HEK293T (cell line): ENCODE measurements at regions not wholly inside any gene's neighbourhood (a gene's known extent, or its start where the extent isn't known, plus 50 kb on each side); places are given as distances from the start of the nearest gene placed in this dataset.

ENCODE experiments used
- CTCF ChIA-PET: fragments of 350-600 bp; formaldehyde crosslinking; extraction: SDS; loops from one replicate; lab custom pipeline; 2021; ENCODE audit warnings: antibody characterized with exemption, inconsistent platforms; lab: Yijun Ruan, JAX
- POLR2A ChIA-PET: fragments of 350-600 bp; formaldehyde crosslinking; extraction: SDS; loops from one replicate; lab custom pipeline; 2020; ENCODE audit warnings: antibody characterized with exemption, inconsistent platforms; lab: Yijun Ruan, JAX
- DNase-seq: peaks from one replicate; pipeline ENCODE4 v3.0.0; 2012; ENCODE audit warnings: mixed read lengths; ENCODE audit errors: extremely low spot score
- ARNT ChIP-seq: fragments of 450-650 bp; IDR thresholded peaks from 2 replicates; pipeline ENCODE4 v1.6.1; 2017; ENCODE audit warnings: mild to moderate bottlenecking
- BHLHE40 ChIP-seq: fragments of 450-650 bp; IDR thresholded peaks from 2 replicates; pipeline ENCODE4 v1.6.1; 2016; ENCODE audit warnings: mild to moderate bottlenecking, moderate library complexity, borderline replicate concordance
- CTBP1 ChIP-seq: fragments of 450-650 bp; IDR thresholded peaks from 2 replicates; pipeline ENCODE4 v1.6.1; 2016; ENCODE audit warnings: borderline replicate concordance
- ELF4 ChIP-seq: fragments of 450-650 bp; IDR thresholded peaks from 2 replicates; pipeline ENCODE4 v1.6.1; 2017; ENCODE audit warnings: antibody characterized with exemption
- FOXA1 ChIP-seq: fragments of 450-650 bp; IDR thresholded peaks from 2 replicates; pipeline ENCODE4 v1.6.1; 2016; ENCODE audit warnings: mild to moderate bottlenecking
- FOXK2 ChIP-seq: fragments of 450-650 bp; IDR thresholded peaks from 2 replicates; pipeline ENCODE4 v1.6.1; 2016; ENCODE audit warnings: mild to moderate bottlenecking
- FOXM1 ChIP-seq: fragments of 450-650 bp; IDR thresholded peaks from 2 replicates; pipeline ENCODE4 v1.6.1; 2017; ENCODE audit warnings: mild to moderate bottlenecking, borderline replicate concordance
- HDGF ChIP-seq: fragments of 450-650 bp; IDR thresholded peaks from 2 replicates; pipeline ENCODE4 v1.6.1; 2017; ENCODE audit warnings: antibody characterized with exemption, borderline replicate concordance
- L3MBTL2 ChIP-seq: fragments of 450-650 bp; conservative IDR thresholded peaks from 2 replicates; pipeline ENCODE4 v1.6.1; 2016; ENCODE audit warnings: mild to moderate bottlenecking
- LEF1 ChIP-seq: fragments of 450-650 bp; IDR thresholded peaks from 2 replicates; pipeline ENCODE4 v1.6.1; 2017; ENCODE audit warnings: mild to moderate bottlenecking, borderline replicate concordance
- NFRKB ChIP-seq: fragments of 450-650 bp; IDR thresholded peaks from 2 replicates; pipeline ENCODE4 v1.6.1; 2016; ENCODE audit warnings: mild to moderate bottlenecking, moderate library complexity
- SP1 ChIP-seq: fragments of 450-650 bp; IDR thresholded peaks from 2 replicates; pipeline ENCODE4 v1.6.1; 2017
- SUZ12 ChIP-seq: fragments of 450-650 bp; IDR thresholded peaks from 2 replicates; pipeline ENCODE4 v1.6.1; 2016; ENCODE audit warnings: mild to moderate bottlenecking
- TARDBP ChIP-seq: fragments of 450-650 bp; IDR thresholded peaks from 2 replicates; pipeline ENCODE4 v1.6.1; 2016
- ZNF384 ChIP-seq: fragments of 450-650 bp; IDR thresholded peaks from 2 replicates; pipeline ENCODE4 v1.6.1; 2016
- TF ChIP-seq, protein P1 (sequence below): fragments of 450-650 bp; IDR thresholded peaks from 2 replicates; pipeline ENCODE4 v1.6.1; 2016

DNA sequence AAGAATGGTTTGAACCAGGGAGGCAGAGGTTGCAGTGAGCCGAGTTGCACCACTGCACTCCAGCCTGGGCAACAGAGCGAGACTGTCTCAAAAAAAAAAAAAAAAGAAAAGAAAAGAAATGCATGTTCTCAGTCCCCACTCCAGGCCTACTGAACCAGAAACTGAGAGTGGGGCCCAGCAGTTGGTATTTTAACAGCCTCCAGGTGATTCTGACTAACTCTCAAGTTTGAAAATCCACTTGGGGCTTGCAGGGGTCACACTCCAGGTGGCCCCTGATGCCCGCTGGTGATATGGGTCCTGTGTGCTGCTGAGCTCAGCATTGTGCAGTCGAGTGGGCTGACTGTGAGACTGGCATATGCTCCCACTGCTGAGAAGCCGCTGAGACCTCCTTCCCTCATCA lies 133.7 kb upstream of the C2CD4B start:
- POLR2A ChIA-PET, result no interaction called here
- CTCF ChIA-PET, result no interaction called here
- no peak for DNase-seq
- TF ChIP-seq ARNT, result no peak
- TF ChIP-seq SUZ12, result no peak
- TF ChIP-seq FOXK2, result no peak
- TF ChIP-seq L3MBTL2, result no peak
- no peak for TF ChIP-seq LEF1
- no peak for TF ChIP-seq ZNF384
- TF ChIP-seq, protein P1, sequence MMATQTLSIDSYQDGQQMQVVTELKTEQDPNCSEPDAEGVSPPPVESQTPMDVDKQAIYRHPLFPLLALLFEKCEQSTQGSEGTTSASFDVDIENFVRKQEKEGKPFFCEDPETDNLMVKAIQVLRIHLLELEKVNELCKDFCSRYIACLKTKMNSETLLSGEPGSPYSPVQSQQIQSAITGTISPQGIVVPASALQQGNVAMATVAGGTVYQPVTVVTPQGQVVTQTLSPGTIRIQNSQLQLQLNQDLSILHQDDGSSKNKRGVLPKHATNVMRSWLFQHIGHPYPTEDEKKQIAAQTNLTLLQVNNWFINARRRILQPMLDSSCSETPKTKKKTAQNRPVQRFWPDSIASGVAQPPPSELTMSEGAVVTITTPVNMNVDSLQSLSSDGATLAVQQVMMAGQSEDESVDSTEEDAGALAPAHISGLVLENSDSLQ, result no peak
- TF ChIP-seq ELF4, result no peak

DNA sequence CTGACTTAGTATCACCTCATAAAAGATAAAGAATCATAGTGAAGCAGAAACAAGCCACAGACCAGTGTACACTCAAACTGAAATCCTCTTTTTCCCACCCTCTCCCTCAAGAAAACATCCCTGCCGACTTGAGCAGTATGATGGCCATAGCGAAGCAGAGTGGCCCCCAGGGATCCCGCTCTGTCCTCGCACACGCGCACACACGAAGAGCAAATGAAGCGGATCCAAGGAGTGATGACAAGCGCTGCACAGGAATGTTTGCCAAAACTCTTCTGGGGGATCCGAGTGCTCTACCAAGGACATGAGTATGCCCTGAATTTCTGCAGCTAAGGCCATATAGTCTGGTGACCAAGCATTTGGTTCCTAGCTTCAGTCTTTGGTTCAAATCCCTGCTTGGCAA lies 134.5 kb upstream of the C2CD4B start:
- ChIA-PET CTCF (no interaction called here), POLR2A (no interaction called here)
- DNase-seq, result no peak
- TF ChIP-seq BHLHE40 (no peak), FOXK2 (no peak), FOXM1 (no peak), L3MBTL2 (no peak), LEF1 (no peak), ELF4 (no peak), SUZ12 (no peak), FOXA1 (no peak), NFRKB (no peak), ARNT (no peak), ZNF384 (no peak), SP1 (no peak), HDGF (no peak), TARDBP (no peak), CTBP1 (no peak)
- TF ChIP-seq, protein P1, result no peak

DNA sequence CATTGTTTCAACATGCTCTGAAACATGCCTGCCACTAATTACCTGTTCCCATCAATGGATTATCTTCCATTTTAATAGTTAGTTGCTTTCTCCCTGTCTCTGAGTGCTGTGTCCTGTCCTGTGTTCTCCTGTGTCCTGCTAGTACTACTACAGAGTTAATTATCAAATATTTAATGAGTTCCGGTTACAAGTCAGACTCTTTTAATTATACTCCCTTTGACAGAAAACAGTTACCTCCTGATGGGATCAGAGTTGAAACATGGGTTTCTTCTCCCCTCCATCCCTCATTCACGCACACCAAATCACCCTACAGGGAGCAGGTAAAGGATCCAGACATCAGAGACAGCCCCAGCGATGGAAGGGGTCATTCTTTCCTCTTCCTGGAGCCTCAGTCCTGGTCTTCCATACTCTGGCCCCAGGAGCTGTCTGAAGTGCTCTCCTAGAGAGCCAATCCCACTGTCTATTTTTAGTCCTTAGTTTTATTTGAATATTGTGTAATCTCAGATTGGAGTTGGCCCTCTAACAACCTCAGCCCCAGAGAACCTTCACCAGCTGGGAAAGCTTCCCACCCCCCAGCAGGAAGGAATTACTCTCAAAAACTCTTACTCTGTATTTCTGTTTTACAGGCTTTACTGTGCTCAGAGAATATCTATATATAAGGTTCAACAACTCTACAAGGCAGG lies 137.0 kb upstream of the C2CD4B start:
- POLR2A ChIA-PET, result no interaction called here
- CTCF ChIA-PET, result no interaction called here
- TF ChIP-seq FOXA1 (no peak), BHLHE40 (no peak), SP1 (no peak), CTBP1 (no peak), LEF1 (no peak), ARNT (no peak), FOXK2 (no peak), L3MBTL2 (no peak), TARDBP (no peak), HDGF (no peak), ELF4 (no peak), SUZ12 (no peak), FOXM1 (no peak)
- TF ChIP-seq, protein P1, result no peak
- no peak for DNase-seq

DNA sequence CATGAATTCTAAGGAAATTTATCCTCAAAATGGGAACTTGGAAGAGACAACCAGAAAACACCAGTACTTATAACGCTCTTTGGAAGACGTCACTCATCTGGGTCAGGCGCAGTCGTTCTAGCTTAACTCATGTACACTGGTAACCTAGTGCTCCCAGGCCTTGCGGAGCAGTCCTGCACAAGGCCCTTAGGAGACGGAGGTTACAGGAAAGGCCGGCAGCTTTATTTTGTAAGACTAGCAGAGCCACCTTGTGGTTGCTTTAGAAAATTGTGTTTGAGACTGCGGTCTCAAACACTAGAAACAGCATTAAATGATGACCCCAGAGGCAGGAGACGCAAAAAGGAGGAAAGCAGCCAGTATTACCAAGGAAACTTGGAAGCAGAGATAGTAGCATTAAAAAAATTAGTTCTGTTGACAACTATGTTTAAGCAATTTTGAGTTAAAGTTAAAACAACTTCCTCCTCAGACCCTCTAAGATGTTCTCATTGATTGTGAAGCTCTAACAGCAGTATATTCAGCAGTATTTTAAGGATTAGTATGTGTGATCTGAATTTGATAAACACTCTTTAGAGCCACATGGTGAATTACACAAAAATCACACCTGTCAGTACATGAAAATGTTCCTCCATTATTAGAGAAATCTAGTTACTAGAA lies 141.9 kb upstream of the C2CD4B start:
- POLR2A ChIA-PET, result no interaction called here
- no peak for TF ChIP-seq SP1
- no peak for TF ChIP-seq CTBP1
- TF ChIP-seq LEF1, result no peak
- no peak for TF ChIP-seq ELF4
- TF ChIP-seq ARNT, result no peak
- TF ChIP-seq HDGF, result no peak
- peak; percentile 69 for DNase-seq
- CTCF ChIA-PET, result interaction anchor here (0.6 to 1.6 kb wide), 4 partner anchors 9 to 780 kb away, joined by 3 to 8 read pairs (median 4); no protein-coding TSS in a partner anchor

DNA sequence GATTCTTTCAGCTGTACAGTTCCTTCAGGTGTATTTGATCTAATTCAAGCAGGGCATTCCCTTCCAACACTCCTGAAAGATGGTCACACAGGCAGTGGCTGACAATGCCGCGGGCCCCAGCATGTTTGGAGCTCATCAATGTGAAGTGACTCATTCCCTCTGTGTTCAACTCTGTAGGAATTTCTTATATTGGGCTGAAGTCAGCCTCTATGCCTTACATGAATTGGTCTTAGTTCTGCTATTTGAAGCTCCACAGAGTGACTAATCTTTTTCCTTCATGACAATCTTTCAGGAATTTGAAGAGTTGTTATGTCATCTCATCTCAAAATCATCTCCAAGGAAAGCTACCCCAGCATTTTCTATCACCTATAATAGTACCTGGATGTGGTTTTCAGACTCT lies 142.5 kb upstream of the C2CD4B start:
- TF ChIP-seq SP1 (no peak), FOXA1 (no peak), ELF4 (no peak)
- CTCF ChIA-PET, result interaction anchor here (1.1 to 1.6 kb wide), 2 partner anchors 15 to 53 kb away, joined by 5 to 8 read pairs; no protein-coding TSS in a partner anchor
- POLR2A ChIA-PET, result no interaction called here
- no peak for DNase-seq

DNA sequence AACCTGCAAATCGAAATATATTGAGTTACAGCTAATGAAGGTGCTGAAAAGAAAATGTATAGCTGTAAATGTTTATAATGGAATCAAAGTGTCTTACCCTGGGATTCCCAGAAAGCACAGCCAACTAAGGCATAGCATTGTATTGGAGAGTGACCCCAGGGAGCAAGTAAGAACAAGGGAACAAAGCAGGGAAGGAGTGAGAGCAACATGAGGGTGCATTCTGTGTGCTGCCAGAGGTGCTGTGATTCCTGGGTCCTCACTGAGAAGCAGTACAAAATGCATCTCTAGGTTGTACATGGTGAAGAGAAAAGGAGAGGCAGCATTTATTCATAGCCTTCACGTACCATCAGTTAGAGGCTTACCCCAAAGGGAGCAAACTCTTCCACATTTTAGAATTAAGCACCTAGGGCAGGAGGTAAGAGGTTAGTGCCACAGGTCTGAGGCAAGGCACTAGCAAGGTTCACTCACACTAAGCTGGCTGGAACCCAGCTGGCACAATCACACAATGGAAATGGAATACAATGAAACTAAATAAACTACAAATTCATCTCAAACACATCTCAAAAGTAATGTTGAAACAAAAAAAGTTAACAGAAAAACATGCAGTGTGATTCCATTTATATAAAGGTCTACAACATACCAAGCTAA lies 151.5 kb upstream of the C2CD4B start:
- no peak for DNase-seq
- TF ChIP-seq SUZ12 (no peak), ZNF384 (no peak), L3MBTL2 (no peak), BHLHE40 (no peak), FOXK2 (no peak), SP1 (no peak), FOXM1 (no peak), CTBP1 (no peak), ELF4 (no peak), TARDBP (no peak)
- TF ChIP-seq, protein P1, result no peak
- ChIA-PET CTCF (no interaction called here), POLR2A (no interaction called here)
